ENCODE measurements at regions not wholly inside any gene's neighbourhood (a gene's known extent, or its start where the extent isn't known, plus 50 kb on each side); places are given as distances from the start of the nearest gene placed in this dataset.

GRCh38 chr10:4596951-4597350 lies 229.1 kb upstream of the AKR1E2 start:
- in situ Hi-C loops (cut with MboI; ENCODE audit: low sequenced_read_pairs) = no loop called here

- in situ Hi-C loops (cut with MboI; ENCODE audit: low sequenced_read_pairs) = no loop called here
Observed at GRCh38 chr10:4595719-4596319, 230.2 kb upstream of the AKR1E2 start.

DNA sequence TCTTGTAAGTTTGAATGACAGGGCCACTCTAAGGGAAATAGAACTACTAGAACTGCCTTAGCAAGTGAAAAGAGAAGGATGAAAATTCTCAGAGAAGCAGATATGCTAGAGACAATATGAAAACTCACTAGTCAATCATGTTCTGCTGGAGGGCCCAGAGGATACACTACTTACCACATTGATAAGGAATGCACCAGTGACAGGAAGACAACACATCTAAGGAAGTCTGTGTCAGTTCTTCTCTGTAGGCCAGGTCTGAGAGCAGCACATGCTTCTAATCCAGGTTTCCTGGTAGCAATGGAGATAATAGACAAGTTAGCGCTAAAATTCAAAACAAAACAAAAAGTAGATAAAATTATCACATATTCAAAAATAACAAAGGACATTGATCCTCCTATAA lies 235.2 kb upstream of the AKR1E2 start:
- in situ Hi-C loops (cut with MboI; ENCODE audit: low sequenced_read_pairs) = no loop called here

DNA sequence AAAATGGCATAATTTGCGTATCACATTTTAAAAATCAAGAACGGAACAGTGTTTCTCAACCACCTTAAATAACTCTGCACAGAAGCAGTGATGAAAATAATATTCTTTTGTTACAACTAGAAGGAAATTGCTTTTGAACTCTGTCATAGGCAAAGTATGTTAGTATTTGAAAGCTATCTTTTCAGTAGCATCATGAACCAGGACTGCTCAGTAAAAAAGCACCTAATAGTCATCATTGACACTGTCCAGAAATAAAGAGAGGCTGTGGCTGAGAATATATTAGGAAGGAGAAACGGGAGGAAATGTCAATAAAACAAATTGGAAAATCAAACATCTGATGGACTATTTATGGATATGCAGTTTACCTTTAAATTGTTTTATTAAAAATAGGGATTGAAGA lies 237.2 kb upstream of the AKR1E2 start:
- in situ Hi-C loops (cut with MboI; ENCODE audit: low sequenced_read_pairs) = no loop called here

DNA sequence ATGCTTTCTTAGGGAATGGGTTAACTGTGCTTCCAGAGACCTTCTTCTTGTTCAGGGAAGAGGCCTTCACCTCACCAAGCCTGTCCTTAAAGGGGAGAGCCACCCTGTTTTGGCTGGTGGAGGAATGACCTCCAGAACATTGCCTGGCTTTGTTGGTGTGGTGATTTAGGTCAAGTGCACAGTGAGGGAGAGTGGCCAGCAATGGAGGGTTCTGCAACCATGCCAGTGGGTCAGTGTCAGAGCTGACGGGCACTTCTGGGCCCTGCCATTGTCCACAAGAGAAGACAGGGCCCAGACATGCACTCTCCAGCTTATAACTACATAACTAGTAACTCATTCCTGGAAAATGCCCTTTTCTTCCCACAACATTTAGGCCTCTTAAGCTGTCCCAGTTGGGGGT lies 238.5 kb upstream of the AKR1E2 start:
- in situ Hi-C loops (cut with MboI; ENCODE audit: low sequenced_read_pairs) = no loop called here

DNA sequence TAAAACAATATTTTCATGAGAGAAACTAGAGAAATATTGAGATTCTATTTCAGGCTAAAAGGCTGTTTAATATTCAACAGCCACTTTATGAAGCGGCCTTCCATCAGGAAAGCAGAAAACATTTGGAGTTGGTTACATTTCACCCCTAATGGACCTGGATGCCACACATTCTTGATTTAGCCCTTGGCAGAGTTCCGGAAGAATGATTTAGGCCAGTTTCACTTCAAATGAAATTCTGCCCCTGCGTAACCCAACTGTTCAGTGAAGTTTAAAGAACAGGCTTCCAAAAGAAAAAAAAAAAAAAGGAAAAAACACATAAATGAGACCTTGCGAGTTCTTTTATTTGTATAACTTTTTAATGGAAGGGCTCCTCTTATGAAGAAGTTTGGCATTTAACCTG lies 239.2 kb upstream of the AKR1E2 start:
- in situ Hi-C loops (cut with MboI; ENCODE audit: low sequenced_read_pairs) = no loop called here

GRCh38 chr10:4581929-4582328 lies 244.1 kb upstream of the AKR1E2 start:
- in situ Hi-C loops (cut with MboI; ENCODE audit: low sequenced_read_pairs) = no loop called here

DNA sequence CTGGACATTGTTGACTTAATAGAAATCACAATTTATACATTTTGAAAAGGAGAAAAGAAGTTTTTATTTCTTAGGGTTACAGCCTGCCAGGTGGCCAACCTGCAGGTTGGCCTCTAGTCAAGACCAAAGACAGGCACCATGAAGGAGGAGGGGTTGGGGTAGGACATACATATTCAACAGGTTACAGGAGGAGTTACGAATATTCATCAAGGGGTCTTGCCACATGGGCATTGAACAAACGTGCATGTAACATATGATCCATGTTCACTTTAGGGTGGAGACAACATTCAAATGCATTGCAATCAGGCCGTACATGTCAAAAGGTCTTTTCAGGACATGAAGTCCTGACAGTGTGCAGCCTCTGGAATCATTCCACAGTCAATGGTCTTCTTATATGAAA lies 246.2 kb upstream of the AKR1E2 start:
- in situ Hi-C loops (cut with MboI; ENCODE audit: low sequenced_read_pairs) = no loop called here

DNA sequence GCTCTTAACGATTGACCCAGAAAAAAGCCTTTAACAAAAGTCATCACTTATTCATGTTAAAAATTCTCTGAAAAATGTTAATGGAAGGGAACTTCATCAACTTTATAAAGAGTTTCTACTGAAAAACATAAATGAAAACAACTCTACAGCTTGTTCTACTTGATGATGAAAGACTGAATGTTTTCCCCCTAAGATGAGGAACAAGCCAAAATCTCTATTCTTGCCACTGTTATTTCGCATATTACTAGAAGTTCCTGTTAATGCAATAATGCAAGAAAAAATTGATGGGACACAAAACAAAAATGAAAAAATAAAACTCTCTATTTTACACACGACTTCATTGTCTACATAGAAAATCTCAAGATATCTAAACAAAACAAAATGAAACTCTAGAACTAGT lies 249.8 kb upstream of the AKR1E2 start:
- in situ Hi-C loops (cut with MboI; ENCODE audit: low sequenced_read_pairs) = no loop called here

DNA sequence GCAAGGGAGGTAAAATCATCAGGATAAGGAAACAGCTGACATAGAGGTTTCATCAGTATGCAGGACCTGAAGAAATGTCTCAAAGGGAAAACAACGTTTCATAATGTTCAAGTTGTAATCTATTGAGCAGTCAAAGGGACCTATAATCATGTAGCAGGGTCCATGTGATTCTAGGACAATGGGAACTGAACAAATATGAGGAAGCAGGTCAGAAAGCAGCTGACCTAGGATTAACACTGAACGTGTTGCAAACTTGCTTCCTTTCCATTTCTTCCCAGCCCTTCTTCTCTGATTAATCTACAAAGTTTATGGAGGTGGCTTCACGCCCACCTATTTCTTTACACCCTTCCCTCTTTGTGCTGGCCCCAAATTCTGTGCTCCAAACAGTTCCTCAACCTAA lies 256.9 kb upstream of the AKR1E2 start:
- in situ Hi-C loops (cut with MboI; ENCODE audit: low sequenced_read_pairs) = no loop called here

DNA sequence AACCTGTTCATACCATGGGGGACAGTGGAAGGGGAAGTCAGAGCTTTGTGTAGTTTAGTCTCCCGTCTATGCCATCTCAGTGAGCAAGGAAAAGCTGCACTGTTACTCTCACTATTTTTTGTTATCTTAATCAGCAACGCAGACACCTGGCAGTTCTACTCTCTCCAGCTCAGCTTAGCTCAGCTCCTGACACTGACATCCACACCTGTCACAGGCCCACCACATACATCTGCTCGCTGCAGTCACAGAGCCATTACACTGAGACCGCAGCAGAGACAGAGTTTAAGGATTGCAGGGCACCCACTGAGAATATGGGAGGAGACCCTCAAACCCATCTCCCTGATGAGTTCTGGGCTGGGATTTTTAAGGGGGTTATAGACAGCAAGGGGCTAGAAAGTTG lies 257.3 kb upstream of the AKR1E2 start:
- in situ Hi-C loops (cut with MboI; ENCODE audit: low sequenced_read_pairs) = no loop called here

GRCh38 chr10:4568086-4568485 lies 257.9 kb upstream of the AKR1E2 start:
- in situ Hi-C loops (cut with MboI; ENCODE audit: low sequenced_read_pairs) = no loop called here

GRCh38 chr10:4567637-4568036 lies 258.4 kb upstream of the AKR1E2 start:
- in situ Hi-C loops (cut with MboI; ENCODE audit: low sequenced_read_pairs) = no loop called here

DNA sequence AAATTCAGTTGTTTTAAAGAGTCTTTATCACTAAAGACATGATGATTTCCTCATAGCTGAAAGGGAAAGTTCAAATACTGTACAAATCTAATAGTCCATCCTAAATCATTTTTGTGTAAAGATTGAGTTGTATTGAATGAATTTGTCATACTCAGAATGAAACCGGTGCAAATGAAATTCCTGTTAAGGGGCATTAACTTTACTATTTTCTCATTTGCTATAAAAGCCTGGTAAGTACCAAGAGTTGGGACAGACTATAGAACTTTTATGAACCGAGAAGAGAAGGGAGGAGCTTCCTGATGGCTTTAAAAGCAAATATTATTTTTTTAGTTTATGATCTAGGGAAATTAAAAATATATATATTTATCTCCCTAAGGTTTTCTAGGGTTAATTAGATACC lies 260.0 kb upstream of the AKR1E2 start:
- in situ Hi-C loops (cut with MboI; ENCODE audit: low sequenced_read_pairs) = no loop called here

DNA sequence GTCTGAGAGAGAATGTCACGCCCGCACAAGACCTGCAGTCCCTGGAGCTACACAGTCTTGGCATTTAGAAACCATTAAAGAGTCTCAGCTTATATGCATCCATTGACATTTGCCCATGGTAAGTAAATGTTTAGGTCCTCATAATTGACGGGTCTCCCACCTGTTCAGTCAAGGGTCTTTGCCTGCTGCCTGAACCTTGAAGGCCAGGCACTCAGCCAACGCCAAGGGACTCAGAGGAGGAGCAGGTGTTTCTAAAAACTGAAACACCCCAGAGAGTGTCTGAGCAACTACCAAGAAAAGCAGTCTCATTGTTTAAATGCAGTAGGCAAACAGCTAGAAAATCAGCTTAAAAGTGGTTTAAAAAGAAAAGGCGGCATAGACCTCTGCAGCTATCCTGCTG lies 264.7 kb upstream of the AKR1E2 start:
- in situ Hi-C loops (cut with MboI; ENCODE audit: low sequenced_read_pairs) = no loop called here

DNA sequence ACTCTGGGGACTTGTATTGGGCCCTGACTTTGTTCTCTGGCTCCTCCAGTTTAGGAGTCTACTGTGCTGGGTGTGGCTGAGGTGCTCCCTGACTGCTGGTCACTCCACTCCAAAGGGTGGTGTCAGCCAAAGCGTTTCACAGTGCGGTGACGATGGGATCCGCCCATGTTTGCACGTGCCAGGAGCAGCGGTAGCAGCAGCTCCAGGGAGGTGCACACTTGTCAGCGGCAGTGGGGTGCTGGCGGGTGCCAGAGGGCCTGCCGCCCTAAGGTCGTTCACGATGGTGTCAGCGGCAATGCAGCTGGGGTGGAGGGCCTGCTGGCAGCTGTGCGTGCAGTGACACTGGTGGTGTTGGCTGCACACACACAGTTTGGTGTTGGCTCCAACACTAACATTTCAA lies 268.5 kb upstream of the AKR1E2 start:
- in situ Hi-C loops (cut with MboI; ENCODE audit: low sequenced_read_pairs) = no loop called here

- in situ Hi-C loops (cut with MboI; ENCODE audit: low sequenced_read_pairs) = no loop called here
Observed at GRCh38 chr10:4556527-4556926, 269.5 kb upstream of the AKR1E2 start.

DNA sequence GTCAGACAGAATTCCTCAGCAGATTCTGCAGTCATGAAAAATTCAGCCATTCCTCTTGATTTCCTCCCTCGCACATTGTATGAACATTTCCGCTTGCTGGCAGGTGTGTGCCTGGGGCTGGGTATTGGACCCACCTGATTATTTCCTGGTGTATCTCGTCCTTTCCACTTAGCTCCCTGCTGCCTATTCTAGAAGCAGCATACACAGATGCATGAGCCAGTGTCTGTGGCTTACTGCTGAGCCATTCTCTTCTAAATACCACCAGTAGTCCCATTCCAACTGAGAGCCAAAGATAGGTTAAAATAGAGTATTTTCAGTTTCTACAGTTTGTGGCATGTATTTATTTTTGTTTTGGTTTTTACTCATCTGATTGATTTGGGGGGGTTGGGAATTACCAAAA lies 270.1 kb upstream of the AKR1E2 start:
- in situ Hi-C loops (cut with MboI; ENCODE audit: low sequenced_read_pairs) = no loop called here

DNA sequence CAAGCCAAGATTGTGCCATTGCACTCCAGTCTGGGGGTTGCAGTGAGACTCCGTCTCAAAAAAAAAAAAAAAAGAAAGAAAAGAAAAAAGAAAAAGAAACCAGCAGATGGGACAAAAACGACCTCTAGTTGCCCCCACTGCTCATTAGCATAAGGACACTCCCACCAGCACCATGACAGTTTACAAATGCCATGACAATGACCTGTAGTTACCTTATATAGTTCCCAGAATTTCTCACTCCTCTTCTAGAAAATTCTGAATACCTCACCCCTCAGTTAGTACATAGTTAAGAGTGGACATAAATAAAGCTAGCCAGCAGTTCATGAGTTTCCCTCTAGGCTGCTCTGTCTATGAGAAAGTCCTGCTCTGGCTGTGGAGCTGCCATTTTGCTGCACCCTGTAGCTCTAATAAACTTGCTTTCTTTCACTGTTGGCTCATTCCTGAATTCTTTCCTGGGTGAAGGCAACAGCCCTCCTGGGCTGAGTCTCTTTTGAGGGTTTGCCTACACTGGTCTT lies 276.8 kb upstream of the AKR1E2 start:
- in situ Hi-C loops (cut with MboI; ENCODE audit: low sequenced_read_pairs) = no loop called here

GRCh38 chr10:4546931-4547330 lies 279.1 kb upstream of the AKR1E2 start:
- in situ Hi-C loops (cut with MboI; ENCODE audit: low sequenced_read_pairs) = no loop called here

DNA sequence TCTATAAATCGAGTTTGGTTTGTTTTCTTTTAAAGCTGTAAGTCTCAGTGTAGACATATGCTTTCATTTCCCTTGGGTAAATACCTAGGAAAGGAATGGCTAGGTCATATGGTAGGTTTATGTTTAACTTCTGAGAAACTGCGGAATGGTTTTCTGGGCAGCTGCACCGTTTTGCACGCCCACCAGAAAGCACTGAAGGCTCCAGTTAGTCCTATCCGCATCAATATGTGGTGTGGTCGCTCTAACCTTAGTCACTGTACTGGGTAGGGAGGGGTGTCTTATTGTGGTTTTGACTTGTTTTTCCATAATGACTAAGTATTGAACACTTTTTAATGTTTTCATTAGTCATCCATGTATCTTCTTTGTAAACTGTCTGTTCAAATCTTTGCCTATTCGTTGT lies 279.5 kb upstream of the AKR1E2 start:
- in situ Hi-C loops (cut with MboI; ENCODE audit: low sequenced_read_pairs) = no loop called here

DNA sequence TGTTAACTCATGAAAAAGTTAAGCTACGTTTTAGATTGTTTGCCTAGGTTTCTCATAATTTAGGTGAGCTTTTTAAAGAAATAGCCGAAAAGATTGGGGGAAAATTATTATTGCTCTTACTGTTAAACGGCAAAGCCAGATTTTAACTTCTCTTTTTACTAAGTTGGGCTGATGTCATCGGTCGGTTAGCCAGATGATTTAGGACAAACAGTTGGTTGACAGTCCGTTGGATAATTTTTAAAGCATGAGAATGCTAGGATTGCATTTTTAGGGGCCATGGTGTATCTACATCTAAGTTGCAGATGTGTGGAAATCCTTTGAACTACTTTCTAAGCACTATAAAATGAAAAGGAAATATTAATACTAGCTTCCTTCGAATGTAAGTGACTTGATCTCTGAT lies 280.9 kb upstream of the AKR1E2 start:
- in situ Hi-C loops (cut with MboI; ENCODE audit: low sequenced_read_pairs) = no loop called here

GRCh38 chr10:4543938-4544533 lies 282.0 kb upstream of the AKR1E2 start:
- in situ Hi-C loops (cut with MboI; ENCODE audit: low sequenced_read_pairs) = no loop called here

Measured in HL-60/S4 treated with phorbol 12-myristate 13-acetate at 8.2 ng/mL for 4 days and 3 days (cell line).